ENCODE measurements at regions not wholly inside any gene's neighbourhood (a gene's known extent, or its start where the extent isn't known, plus 50 kb on each side); places are given as distances from the start of the nearest gene placed in this dataset.
"Not testable (repeated sequence)": the region's sequence is repeated elsewhere in the genome, so short reads cannot be mapped to it uniquely, and the experiment has no call there.

- no peak for DNase-seq (ENCODE audit: low read depth)
- no peak overlapping the region for H3K4me3 ChIP-seq (replicated peaks; ENCODE audit: low read depth, low read length)
- TF ChIP-seq CTCF (IDR thresholded peaks at IDR 0.05; ENCODE audit: low read length, missing control alignments): no peak
Measured at GRCh38 chr2:226550801-226551200, 248.8 kb downstream of the IRS1 start.

GRCh38 chr2:226548732-226549131 lies 250.9 kb downstream of the IRS1 start:
- peak; percentile 13 for DNase-seq (ENCODE audit: low read depth)
- no peak overlapping the region for H3K4me3 ChIP-seq (replicated peaks; ENCODE audit: low read depth, low read length)
- no peak for TF ChIP-seq CTCF (IDR thresholded peaks at IDR 0.05; ENCODE audit: low read length, missing control alignments)

GRCh38 chr2:226544596-226545210 lies 254.9 kb downstream of the IRS1 start:
- H3K4me3 ChIP-seq (replicated peaks; ENCODE audit: low read depth, low read length): no peak overlapping the region
- TF ChIP-seq CTCF (IDR thresholded peaks at IDR 0.05; ENCODE audit: low read length, missing control alignments): no peak
- DNase-seq (ENCODE audit: low read depth): no peak

GRCh38 chr2:226540204-226540994 lies 259.2 kb downstream of the IRS1 start:
- DNase-seq (ENCODE audit: low read depth): no peak
- TF ChIP-seq CTCF (IDR thresholded peaks at IDR 0.05; ENCODE audit: low read length, missing control alignments): no peak
- H3K4me3 ChIP-seq (replicated peaks; ENCODE audit: low read depth, low read length): no peak overlapping the region

- TF ChIP-seq CTCF (IDR thresholded peaks at IDR 0.05; ENCODE audit: low read length, missing control alignments): no peak
- no peak overlapping the region for H3K4me3 ChIP-seq (replicated peaks; ENCODE audit: low read depth, low read length)
- no peak for DNase-seq (ENCODE audit: low read depth)
Measured at GRCh38 chr2:226536410-226536809, 263.2 kb downstream of the IRS1 start.

- DNase-seq (ENCODE audit: low read depth); H3K4me3 ChIP-seq (replicated peaks; ENCODE audit: low read depth, low read length): not testable (repeated sequence)
Measured at GRCh38 chr2:226532976-226533375, 266.6 kb downstream of the IRS1 start.

- no peak for TF ChIP-seq CTCF (IDR thresholded peaks at IDR 0.05; ENCODE audit: low read length, missing control alignments)
- no peak for DNase-seq (ENCODE audit: low read depth)
Measured at GRCh38 chr2:226531061-226531810, 268.4 kb downstream of the IRS1 start.

More at GRCh38 chr2:226531061-226531810, 268.4 kb downstream of the IRS1 start:
- H3K4me3 ChIP-seq (replicated peaks; ENCODE audit: low read depth, low read length): no peak overlapping the region

Data from fibroblast of pulmonary artery (primary cell).